ENCODE measurements at regions not wholly inside any gene's neighbourhood (a gene's known extent, or its start where the extent isn't known, plus 50 kb on each side); places are given as distances from the start of the nearest gene placed in this dataset.

GRCh38 chr6:23282252-23283021 lies 713.1 kb downstream of the HDGFL1 start:
- TF ChIP-seq, protein P1, sequence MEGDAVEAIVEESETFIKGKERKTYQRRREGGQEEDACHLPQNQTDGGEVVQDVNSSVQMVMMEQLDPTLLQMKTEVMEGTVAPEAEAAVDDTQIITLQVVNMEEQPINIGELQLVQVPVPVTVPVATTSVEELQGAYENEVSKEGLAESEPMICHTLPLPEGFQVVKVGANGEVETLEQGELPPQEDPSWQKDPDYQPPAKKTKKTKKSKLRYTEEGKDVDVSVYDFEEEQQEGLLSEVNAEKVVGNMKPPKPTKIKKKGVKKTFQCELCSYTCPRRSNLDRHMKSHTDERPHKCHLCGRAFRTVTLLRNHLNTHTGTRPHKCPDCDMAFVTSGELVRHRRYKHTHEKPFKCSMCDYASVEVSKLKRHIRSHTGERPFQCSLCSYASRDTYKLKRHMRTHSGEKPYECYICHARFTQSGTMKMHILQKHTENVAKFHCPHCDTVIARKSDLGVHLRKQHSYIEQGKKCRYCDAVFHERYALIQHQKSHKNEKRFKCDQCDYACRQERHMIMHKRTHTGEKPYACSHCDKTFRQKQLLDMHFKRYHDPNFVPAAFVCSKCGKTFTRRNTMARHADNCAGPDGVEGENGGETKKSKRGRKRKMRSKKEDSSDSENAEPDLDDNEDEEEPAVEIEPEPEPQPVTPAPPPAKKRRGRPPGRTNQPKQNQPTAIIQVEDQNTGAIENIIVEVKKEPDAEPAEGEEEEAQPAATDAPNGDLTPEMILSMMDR (IDR thresholded peaks at IDR 0.05): no peak
- no peak for TF ChIP-seq POLR2A (IDR thresholded peaks at IDR 0.05)
